ENCODE measurements at regions not wholly inside any gene's neighbourhood (a gene's known extent, or its start where the extent isn't known, plus 50 kb on each side); places are given as distances from the start of the nearest gene placed in this dataset.

GRCh38 chr1:241422470-241422869, 65.5 kb upstream of the RGS7 start:
- H3K36me3 ChIP-seq (ENCODE audit: control insufficient read depth, insufficient read depth, low read length) = no peaks in the 10 kb centered on the region
- H3K9ac ChIP-seq (ENCODE audit: insufficient read depth in 1 of 2, low read depth in 2 of 2, low read length in 2 of 2) = no peak overlapping the region
- H3K79me2 ChIP-seq (ENCODE audit: control insufficient read depth, insufficient read depth, low read length) = no peaks in the 10 kb centered on the region
- WGBS (ENCODE audit: insufficient coverage, low coverage, missing lambda C conversion rate) = 1% methylated on average over 6 of the region's 6 CpGs
- no peak for ATAC-seq
- no peak overlapping the region for H3K27ac ChIP-seq (ENCODE audit: extremely low read depth, low read depth, low read length)
- no peak for FAIRE-seq
- H3K4me2 ChIP-seq (ENCODE audit: insufficient read depth, low read length) = no peak overlapping the region
- peaks cover 0 to 12% of the 10 kb centered on the region in 2 experiments; a peak in 2 of 5 replicates for H3K4me1 ChIP-seq (replicated peaks in 1 of 2; ENCODE audit: control insufficient read depth in 2 of 2, insufficient read depth in 2 of 2, low read length in 2 of 2)
- no TSS peak for BruUV-seq (replicated peaks)
- no peaks in the 10 kb centered on the region for H4K20me1 ChIP-seq (replicated peaks; ENCODE audit: control insufficient read depth, insufficient read depth, low read length)
- POLR2A ChIA-PET = interaction anchor here (0.7 kb wide), 1 partner anchor 9 kb away, joined by 3 read pairs; no protein-coding TSS in a partner anchor
- intact Hi-C loops (cut with micrococcal nuclease) (no loop called here), in situ Hi-C loops (cut with MboI) (no loop called here)
- H3K4me3 ChIP-seq = no peak overlapping the region
- H3K9me3 ChIP-seq (replicated peaks; ENCODE audit: control insufficient read depth, insufficient read depth, low read depth, low read length) = no peaks in the 10 kb centered on the region
- CTCF ChIA-PET (ENCODE audit: low intra/inter-chr PET ratio) = no interaction called here
- H3K27me3 ChIP-seq (ENCODE audit: control insufficient read depth in 2 of 2, insufficient read depth in 2 of 2, low read length in 2 of 2) = peaks cover 7 to 17% of the 10 kb centered on the region in 2 experiments; a peak in 3 of 5 replicates
- no peaks in the 10 kb centered on the region for H3K9me1 ChIP-seq (ENCODE audit: control insufficient read depth, insufficient read depth, low read length)
- H2AFZ ChIP-seq (ENCODE audit: low read depth, low read length) = no peak overlapping the region
- TF ChIP-seq ZBTB5 (IDR thresholded peaks at IDR 0.05) (no peak), ZNF224 (CRISPR knock-in tag; IDR thresholded peaks at IDR 0.05) (no peak), RBM15 (IDR thresholded peaks at IDR 0.05; ENCODE audit: insufficient read depth, low read length) (no peak)
- TF ChIP-seq, protein P1, sequence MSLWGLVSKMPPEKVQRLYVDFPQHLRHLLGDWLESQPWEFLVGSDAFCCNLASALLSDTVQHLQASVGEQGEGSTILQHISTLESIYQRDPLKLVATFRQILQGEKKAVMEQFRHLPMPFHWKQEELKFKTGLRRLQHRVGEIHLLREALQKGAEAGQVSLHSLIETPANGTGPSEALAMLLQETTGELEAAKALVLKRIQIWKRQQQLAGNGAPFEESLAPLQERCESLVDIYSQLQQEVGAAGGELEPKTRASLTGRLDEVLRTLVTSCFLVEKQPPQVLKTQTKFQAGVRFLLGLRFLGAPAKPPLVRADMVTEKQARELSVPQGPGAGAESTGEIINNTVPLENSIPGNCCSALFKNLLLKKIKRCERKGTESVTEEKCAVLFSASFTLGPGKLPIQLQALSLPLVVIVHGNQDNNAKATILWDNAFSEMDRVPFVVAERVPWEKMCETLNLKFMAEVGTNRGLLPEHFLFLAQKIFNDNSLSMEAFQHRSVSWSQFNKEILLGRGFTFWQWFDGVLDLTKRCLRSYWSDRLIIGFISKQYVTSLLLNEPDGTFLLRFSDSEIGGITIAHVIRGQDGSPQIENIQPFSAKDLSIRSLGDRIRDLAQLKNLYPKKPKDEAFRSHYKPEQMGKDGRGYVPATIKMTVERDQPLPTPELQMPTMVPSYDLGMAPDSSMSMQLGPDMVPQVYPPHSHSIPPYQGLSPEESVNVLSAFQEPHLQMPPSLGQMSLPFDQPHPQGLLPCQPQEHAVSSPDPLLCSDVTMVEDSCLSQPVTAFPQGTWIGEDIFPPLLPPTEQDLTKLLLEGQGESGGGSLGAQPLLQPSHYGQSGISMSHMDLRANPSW (CRISPR knock-in tag; IDR thresholded peaks at IDR 0.05) = no peak
- TF ChIP-seq, protein P2, sequence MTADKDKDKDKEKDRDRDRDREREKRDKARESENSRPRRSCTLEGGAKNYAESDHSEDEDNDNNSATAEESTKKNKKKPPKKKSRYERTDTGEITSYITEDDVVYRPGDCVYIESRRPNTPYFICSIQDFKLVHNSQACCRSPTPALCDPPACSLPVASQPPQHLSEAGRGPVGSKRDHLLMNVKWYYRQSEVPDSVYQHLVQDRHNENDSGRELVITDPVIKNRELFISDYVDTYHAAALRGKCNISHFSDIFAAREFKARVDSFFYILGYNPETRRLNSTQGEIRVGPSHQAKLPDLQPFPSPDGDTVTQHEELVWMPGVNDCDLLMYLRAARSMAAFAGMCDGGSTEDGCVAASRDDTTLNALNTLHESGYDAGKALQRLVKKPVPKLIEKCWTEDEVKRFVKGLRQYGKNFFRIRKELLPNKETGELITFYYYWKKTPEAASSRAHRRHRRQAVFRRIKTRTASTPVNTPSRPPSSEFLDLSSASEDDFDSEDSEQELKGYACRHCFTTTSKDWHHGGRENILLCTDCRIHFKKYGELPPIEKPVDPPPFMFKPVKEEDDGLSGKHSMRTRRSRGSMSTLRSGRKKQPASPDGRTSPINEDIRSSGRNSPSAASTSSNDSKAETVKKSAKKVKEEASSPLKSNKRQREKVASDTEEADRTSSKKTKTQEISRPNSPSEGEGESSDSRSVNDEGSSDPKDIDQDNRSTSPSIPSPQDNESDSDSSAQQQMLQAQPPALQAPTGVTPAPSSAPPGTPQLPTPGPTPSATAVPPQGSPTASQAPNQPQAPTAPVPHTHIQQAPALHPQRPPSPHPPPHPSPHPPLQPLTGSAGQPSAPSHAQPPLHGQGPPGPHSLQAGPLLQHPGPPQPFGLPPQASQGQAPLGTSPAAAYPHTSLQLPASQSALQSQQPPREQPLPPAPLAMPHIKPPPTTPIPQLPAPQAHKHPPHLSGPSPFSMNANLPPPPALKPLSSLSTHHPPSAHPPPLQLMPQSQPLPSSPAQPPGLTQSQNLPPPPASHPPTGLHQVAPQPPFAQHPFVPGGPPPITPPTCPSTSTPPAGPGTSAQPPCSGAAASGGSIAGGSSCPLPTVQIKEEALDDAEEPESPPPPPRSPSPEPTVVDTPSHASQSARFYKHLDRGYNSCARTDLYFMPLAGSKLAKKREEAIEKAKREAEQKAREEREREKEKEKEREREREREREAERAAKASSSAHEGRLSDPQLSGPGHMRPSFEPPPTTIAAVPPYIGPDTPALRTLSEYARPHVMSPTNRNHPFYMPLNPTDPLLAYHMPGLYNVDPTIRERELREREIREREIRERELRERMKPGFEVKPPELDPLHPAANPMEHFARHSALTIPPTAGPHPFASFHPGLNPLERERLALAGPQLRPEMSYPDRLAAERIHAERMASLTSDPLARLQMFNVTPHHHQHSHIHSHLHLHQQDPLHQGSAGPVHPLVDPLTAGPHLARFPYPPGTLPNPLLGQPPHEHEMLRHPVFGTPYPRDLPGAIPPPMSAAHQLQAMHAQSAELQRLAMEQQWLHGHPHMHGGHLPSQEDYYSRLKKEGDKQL (CRISPR knock-in tag; IDR thresholded peaks at IDR 0.05; ENCODE audit: borderline replicate concordance) = no peak
- no peak for DNase-seq (ENCODE audit: extremely low read depth in 1 of 4, low spot score in 3 of 4)

All from K562 (cell line).